HG03442 (cell line): ENCODE measurements at regions not wholly inside any gene's neighbourhood (a gene's known extent, or its start where the extent isn't known, plus 50 kb on each side); places are given as distances from the start of the nearest gene placed in this dataset.

Experiments
- ATAC-seq: cut with Tn5 transposase; IDR thresholded peaks from one replicate; pipeline ENCODE4 v1.9.1; 2021; ENCODE audit warnings: mild to moderate bottlenecking, moderate library complexity; ENCODE audit not compliant: unreplicated experiment

DNA sequence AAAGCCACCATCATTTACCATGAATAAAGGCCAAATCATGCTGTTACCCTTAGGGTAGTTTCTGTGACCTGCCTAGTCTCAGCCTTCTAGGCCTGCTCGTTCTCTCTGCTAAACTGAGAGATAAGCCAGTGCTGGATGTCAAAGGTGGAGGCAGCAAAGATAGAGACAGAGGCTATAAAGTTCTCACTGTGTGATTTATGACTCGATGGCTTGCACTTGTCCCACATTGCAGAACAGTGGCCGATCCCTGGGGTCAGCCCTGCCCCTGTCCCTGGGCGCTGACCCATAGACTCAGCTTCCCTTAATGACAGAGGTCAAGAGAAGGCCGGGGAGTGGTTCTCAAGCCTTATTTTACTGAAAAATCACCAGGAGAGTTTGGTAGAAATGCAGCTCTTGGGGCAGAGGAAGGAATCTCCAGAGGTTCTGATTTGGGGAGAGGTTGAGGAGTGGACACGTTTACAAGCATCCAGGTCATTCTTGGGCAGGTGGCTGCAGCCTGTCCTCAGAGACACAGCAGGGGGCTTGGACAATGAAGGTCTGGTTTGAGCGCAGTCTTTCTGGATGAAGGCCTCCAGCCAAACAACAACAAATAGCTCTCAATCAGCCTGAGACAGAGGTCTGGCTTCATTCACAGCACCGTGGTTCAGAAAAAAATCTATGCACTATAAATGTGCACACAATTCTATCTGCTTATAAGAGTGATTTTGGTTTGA lies 143.5 kb downstream of the ACKR3 start:
- no peak for ATAC-seq

DNA sequence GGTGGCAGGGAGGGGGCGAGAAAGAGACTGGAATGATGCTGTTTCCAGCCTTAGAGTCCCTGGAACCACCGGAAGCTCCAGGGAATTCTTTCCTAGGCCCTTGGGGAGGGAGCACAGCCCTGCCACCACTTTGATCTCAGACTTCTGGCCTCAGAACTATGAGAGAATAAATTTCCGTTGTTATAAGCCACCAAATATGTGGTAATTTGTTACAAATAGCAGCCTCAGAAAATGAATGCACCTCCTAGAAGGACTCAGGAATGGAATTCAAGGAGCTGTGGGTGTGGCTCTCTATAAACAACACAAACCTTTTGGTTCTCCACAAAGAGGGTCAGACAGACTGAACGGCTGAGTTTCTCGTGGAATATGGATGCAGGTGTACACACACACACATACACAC lies 144.5 kb downstream of the ACKR3 start:
- ATAC-seq, result no peak

DNA sequence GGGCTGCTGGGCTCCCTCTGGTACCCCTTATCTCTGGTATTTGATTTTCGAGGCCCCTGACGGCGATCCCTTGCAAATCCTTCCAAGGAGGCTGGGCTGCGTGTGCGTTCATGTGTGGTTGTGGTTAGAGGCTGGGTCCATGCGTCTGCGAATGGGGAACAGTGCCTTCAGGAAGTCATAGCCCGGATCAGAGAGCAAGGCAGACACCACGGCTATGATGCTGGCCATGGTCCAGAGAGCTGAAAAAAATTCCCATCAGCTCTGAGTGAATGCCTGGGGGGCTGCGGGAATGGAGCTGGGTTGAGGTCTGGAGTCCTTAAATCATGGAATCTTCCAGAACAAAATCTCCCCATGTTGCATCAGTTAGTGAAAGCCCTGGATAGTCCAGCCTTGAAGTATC lies 145.5 kb downstream of the ACKR3 start:
- no peak for ATAC-seq

DNA sequence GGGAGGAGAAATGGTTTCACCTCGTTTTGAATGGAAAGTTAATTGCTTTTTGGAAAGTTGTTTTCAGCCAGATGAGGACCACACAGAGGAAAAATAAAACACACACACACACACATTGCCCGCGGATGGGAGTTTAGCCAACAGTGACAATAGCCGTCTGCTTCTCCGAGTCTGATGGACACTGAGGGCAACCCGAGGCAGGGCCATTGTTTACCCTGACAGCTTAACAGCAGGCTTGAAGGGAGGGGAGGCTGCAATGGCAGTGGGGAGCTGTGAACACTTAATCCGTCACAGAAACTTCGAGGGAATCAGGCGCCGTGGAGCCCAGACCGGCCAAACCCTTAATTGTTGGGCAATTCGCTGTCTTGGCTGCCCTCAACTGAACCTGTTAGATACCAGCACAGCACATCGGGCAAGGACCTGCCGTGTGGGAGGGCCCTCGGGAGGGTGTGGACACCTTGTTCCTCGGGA lies 145.9 kb downstream of the ACKR3 start:
- no peak for ATAC-seq

DNA sequence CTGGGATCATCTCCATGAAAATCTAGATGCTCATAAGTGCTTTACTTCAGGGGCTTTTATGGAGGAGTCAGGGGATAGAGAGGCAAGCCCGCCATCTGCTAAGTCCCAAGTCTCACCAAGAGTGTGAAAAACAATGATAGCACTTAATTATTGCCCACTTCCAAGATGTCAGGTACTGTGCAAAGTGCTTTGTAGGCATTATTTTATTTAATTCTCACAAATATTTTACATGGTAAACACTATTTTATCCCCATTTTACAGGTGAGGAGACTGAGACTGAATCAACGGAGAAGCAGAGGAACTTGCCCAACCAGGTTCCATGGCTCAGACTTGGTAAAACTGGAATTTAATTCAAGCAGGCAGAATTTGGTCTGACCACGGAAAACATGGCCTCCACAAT lies 147.5 kb downstream of the ACKR3 start:
- no peak for ATAC-seq

DNA sequence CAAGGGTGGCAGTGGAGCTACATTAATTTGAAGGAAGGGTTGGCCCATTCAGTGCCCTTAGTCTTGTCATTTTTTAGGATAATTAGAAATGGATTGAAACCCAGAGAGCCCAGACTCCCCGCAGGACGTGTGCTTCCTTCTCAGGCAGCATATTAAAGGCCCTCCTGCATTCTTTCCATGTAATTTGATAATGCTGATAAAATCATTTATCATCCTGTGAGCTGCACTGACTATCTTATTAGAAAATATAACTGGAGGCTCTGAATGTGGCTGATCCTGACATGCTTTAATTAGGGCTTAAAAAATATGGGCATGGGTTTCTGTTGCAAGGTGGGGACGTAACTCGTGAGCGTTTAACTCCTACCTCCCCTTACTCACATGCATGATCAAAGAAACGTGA lies 148.1 kb downstream of the ACKR3 start:
- no peak for ATAC-seq

DNA sequence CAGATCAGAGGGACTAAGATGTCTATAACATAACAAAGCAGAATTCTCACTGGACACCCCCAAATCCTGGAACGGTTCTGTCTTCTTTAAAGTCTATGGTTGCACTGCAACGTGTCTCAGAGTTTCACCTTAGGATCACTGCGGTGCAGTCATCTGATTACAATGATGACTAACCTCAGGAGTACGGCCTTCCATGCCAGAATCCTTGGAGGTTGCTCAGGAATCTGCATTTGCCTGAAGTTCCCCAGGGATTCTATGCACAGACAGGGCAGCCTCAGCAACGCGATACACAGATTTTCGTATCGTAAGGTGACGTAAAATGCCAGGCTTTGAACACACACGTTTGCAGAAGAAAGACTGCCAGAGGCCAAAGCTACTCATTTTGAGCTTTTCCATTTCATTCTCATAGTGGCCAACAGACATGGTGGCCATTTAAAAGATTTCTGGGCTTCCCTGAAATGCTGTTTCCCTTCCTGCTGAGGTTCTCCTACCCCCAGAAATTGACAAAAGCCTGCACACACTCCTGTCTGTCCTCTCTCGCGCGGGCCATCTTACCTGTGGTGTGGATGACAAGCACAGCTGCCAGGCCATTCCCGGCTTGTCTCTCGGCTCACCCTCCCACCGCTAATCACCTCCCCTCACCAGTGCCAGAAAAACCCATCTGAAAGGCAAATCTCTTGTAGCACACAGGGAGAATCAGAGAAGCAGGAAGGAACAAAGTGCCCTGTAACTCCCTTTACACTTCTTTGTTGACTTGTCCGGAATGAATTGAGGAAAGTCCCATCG lies 148.8 kb downstream of the ACKR3 start:
- ATAC-seq, result no peak

DNA sequence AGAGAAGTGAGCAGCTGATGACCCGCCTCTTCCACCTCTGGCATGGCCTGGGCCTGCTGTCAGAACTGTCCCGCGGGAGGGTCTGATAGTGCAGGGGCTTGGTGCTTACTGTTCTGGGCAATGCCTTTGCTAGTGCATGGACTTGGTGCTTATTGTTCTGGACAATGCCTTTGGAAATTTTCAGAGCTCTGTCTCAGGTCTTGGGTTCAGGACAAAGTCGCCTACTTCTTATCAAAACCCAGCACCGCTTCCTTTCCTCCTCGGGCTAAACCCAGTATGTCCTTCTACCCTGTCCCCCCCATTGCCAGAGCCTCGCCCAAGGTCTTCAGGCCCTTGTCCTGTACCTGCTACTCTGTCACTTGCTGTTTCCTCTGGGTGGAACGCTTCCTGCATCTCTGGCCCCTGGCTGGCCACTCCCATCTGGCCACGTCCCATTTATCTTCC lies 149.6 kb downstream of the ACKR3 start:
- no peak for ATAC-seq

DNA sequence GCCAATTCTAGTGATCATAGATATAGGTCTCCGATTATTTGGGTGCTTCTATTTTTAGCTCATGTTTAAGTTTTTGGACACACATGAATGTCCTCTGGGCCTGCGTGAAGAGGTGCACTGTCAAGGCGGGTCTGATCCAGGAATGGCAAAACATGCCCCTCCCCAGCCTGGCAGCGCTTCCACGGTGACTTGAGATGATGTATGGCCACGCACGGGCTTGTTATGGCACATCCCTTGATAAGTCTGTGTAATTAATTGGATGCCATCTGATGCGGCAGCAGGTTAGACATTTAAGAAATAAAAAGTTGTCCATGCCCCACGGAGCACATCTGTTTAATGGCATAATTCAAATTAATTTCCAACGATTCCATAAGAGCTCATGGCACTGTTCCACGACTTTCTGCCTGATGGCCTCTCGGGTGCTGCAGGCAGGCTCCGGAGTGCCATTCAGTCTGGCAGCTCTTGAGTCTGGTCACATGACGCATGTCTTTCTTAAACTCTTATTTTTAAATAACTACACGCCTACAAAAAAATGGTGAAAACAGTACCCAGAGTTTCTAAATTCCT lies 151.4 kb downstream of the ACKR3 start:
- ATAC-seq, result no peak

DNA sequence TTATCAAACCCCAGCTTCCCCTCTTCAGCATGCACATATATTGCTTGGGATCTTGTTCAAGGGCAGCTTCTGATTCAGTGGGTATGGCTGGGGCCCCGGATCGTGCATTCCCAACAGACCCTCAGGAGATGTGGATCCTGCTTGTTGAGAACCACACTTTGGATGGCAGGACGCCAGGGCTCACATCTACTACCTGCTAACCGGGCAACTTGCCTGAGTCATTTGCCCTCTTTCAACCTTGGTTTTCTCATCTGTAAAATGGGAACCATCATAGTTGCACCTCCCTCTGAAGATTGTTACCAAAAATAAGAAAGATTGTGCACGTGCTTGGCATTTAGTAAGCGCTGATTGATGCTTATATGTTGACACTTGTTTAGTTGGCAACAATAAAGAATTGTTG lies 154.6 kb downstream of the ACKR3 start:
- ATAC-seq, result no peak

DNA sequence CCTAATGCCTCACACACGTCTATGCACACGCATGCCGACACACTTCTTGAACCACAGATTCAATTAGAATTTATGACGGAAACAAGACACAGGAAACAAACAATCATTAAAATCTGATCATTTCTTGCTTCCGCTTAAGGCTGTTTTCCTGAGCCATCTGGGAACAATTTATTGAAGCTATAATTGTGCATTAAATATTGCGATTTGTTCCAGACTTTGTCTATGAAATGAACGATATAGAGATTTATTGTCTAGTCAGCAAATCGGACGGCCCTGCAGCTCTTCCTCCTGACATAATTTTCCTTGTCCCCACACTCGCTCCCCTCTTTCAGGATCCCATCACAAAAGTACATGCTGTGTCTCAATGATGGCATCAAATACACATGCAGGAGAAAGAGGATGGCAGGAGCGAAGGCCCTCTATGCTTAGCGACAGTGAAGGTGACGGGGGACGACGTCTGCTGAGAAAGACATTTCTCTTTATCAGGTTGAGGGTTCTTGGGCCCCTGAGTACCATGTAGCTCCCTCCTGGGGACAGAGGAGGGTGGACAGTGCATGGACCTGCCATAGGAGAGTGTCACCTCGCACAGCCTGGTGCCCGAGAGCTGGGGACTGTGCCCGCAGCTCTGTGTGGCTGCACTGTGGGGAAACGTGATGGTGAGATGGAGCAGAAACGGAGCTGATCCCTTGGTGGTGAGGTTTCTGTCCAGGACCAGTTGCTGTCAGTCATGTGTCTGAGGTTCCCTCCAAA lies 157.3 kb downstream of the ACKR3 start:
- ATAC-seq, result no peak

DNA sequence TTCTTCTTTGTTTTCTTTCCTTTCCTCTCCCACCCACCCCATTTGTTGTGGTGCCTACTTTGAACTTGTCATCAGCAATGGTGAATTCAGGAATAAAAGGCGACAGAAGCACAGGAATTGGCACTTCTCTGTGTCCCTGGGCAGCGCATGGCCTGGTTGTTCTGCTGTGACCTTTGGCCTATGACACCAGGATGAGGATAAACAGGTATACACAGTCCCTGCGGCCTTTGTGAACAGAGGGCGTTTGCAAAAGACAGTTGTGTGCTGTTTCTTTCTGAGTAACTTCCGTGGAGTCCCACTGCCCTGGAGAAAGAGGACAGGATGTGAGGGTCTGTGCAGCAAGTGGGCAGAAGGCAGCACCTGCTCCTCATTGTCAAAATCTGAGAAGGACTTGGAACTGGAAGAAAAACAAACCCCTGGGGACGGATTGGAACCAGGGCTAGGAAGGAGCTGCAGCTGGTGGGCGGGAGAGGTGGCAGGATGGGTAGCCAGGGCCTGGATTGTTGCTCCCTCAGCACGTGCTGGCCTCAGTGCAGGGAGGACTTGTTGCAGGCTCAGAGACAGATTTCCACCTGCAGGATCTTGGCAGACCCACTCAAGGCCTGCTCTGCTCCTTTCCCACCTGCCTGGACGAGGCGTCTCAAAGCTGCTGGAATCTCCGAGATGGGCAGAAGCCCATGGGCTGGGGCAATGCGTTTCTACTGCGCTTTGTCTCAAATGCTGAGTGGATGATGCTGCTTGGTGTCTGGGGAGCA lies 159.5 kb downstream of the ACKR3 start:
- no peak for ATAC-seq

DNA sequence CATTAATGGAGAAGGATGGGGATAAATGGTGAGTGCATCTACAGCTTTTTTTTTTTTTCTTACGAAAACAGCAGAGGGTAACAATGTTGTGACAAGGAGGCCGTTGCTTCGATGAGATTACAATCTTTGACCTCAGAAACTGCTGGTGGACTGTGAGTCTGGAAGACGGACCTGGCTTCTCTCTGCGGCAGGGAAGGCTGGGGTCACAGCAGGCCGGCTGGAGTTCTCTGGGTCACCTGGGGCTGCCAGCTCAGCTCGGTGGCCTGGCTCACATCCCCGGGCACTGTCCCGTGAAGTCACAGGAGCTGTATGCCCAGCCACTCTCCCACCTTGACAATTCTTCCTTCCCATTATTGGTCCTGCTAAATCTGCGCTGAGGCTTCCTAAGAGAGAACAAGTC lies 160.8 kb downstream of the ACKR3 start:
- no peak for ATAC-seq

DNA sequence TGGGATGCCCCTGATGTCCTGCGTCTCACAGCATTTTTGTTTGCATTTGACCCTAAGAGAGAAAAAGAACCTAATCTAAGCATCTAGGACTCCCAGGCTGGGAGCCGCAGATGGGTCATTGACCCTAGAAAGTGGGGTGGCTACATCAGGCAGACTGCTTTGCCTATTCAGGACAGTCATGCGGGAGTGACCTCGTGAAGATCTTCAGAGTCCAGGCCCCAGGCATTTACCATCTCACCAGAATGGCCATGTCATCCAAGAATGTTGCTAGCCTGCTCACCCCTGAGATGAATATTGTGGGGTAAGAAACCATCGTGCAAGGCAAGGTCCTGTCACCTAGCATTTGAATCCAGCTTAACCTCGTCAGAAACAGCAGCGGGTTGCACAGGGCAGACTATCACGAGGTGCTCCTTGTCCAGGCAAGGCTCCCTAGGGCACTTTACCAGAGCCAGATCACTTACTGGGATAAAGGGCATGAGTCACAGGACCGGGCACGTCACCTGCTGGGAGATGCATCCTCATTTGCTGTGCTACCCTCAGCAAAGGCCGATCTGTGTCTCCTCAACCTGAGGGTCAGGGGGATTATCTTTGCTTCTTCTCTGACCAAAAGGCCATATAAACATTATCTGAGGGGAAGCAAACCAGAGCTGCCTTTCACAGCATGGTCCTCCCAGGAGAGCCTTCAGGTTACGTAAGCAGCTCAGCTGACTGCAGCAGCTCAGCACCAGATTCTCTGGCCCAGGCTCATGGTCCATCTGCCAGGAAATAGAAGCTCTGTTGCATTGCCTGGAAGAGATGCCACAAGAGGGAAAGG lies 162.3 kb downstream of the ACKR3 start:
- ATAC-seq, result no peak

DNA sequence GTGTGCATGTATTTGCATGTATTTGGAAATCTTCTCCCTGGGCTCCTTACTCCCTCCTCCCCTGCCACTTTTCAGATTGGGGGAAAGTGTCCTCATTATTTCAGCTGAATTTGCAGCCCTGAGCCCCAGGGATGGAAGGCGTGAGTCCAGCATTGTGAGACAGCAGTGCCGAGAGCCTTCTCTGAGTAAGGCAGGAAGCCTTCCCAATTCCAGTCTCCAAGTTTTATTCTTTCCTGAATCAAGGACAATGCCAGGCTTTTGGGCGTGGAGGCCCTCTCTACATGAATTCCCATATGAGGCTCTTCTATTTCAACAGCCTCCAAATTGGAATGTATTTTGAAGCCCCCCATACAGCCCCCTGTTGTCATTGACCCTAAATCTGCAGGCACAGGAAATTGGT lies 163.5 kb downstream of the ACKR3 start:
- ATAC-seq, result no peak

DNA sequence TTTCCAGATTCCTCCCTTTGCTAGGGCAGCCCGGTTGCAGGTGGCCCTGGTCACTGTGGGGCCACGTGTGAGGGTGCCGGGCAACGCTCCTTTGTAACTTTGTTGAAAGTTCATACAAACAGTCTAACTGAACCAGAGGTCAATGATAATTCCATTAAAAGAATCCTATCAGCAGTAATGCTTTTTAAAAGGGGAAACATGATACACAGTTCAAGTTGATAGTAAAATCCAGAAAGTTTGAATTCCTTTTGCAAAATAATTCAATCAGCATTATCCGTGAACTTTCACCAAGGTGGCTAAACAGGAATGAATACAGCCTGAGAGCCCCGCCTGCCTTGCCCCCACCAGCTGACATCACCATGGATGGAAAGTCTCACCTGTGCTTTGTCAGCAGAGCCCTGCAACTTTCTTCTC lies 166.2 kb downstream of the ACKR3 start:
- no peak for ATAC-seq

DNA sequence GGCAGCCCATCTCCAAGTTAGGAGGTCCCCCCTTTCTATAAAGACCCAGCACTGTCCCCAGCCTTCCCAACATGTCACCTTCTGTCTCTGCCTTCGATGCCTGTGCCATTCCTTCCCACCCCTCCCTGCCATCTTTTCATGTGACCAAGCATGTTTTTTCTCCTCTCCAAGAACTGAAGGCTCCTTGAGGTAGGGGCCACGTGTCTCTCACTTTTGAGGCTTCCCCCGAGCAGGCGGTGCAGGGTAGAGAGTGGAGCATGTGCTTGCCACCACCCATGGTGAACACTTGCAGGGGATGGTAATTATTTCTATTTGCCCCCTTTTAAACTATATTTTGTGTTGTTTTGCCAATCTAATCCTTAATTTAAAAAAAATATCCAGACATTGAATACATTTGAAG lies 168.4 kb downstream of the ACKR3 start:
- no peak for ATAC-seq

DNA sequence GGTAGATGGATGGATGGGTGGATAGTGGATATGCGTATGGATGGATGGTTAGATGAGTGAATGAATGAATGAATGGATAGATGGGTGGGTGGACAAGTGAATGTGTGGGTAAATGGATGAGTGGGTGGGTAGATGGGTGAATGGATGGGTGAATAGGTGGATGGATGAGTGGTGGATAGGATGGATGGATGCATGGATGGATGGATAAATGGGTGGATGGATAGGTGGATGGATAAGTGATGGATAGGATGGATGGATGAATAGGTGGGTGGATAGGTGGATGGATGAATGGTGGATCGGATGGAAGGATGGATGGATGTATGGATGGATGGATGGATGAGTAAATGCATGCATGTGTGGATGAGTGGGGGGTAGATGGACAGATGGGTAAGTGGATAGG lies 169.3 kb downstream of the ACKR3 start:
- ATAC-seq, result no peak

DNA sequence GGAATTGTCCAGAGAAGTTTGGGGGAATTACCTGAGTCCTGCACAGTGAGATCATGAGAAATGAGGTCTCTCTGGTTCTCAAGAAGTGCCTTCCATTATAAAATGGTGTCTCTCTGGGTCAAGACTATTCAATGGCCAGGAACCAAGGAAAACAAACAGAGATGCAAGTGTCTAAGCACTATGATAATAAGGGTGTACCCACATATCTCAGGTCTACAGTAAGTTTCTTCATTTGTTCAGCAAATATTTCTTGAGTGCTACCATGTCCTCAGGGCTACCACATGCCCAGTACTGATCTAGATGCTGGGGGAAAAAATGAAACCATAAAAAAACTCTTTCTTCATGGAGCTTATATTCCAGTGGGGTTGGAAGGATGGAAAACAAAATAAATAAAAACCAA lies 170.0 kb downstream of the ACKR3 start:
- no peak for ATAC-seq

DNA sequence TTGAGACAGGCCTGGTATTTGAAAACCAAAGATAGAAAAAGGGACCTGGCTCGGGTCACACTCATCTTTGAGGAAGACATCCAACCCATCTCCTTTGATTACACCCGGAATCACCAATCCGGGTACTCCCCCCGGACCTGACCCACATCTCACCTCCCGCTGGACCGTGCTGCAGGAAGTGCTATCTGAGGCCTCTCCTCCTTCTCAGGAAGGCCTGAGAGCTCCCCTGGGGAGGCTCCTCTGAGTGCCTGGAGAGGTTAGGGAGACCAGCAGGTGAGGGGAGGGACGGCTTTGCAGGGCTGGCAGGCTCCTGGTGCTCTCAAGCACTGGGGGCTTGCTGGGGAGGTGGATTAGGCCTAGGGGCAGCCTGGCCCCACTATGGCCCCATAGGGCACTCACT lies 170.9 kb downstream of the ACKR3 start:
- no peak for ATAC-seq
